IMR-90 (cell line): ENCODE measurements at regions not wholly inside any gene's neighbourhood (a gene's known extent, or its start where the extent isn't known, plus 50 kb on each side); places are given as distances from the start of the nearest gene placed in this dataset.

ENCODE experiments used
- ATAC-seq: fragments of 200-7000 bp; cut with Tn5 transposase; 2 replicates; pipeline ENCODE4 v1.9.1; 2020; ENCODE audit warnings: low read depth, mild to moderate bottlenecking, moderate library complexity
- BruUV-seq: library from RNA; stranded (reverse); fragments of 400-500 nt; replicated peaks from 2 replicates; lab custom pipeline; 2021; lab: Mats Ljungman, UMichigan
- CTCF ChIA-PET: fragments of 300-600 bp; formaldehyde crosslinking; extraction: SDS; loops from one replicate; lab custom pipeline; 2021; ENCODE audit warnings: antibody characterized with exemption; lab: Yijun Ruan, JAX
- POLR2A ChIA-PET: fragments of 300-600 bp; sonication (Branson Sonifier 250); formaldehyde crosslinking; loops from one replicate; lab custom pipeline; 2022; ENCODE audit warnings: antibody characterized with exemption; ENCODE audit not compliant: unreplicated experiment; lab: Charles Lee
- DNase-seq: peaks from one replicate; pipeline ENCODE4 v3.0.0; 2013
- H2AFZ ChIP-seq: replicated peaks from 2 replicates; pipeline ENCODE3; 2013; ENCODE audit warnings: low read length, mild to moderate bottlenecking; ENCODE audit not compliant: poor library complexity
- H2AK5ac ChIP-seq: 2 replicates; pipeline ENCODE4 v1.6.1; 2013; ENCODE audit warnings: low read depth, low read length, inconsistent platforms
- H2AK9ac ChIP-seq: replicated peaks from 2 replicates; pipeline ENCODE3; 2013; ENCODE audit warnings: mild to moderate bottlenecking, low read depth, low read length, moderate library complexity; ENCODE audit not compliant: poor library complexity
- H2BK120ac ChIP-seq: 2 replicates; pipeline ENCODE4 v1.6.1; 2013; ENCODE audit warnings: low read depth, low read length, inconsistent platforms
- H2BK15ac ChIP-seq: 3 replicates; pipeline ENCODE4 v1.6.1; 2013; ENCODE audit warnings: low read depth, low read length, inconsistent platforms
- H2BK20ac ChIP-seq: 2 replicates; pipeline ENCODE4 v1.6.1; 2013; ENCODE audit warnings: low read depth, mild to moderate bottlenecking, inconsistent platforms, low read length, moderate library complexity
- H2BK5ac ChIP-seq: 2 replicates; pipeline ENCODE4 v1.6.1; 2013; ENCODE audit warnings: mild to moderate bottlenecking, low read depth, low read length, inconsistent platforms; ENCODE audit not compliant: poor library complexity, severe bottlenecking
- H3K14ac ChIP-seq: replicated peaks from 2 replicates; pipeline ENCODE4 v1.6.1; 2013; ENCODE audit warnings: low read depth, low read length, inconsistent platforms
- H3K18ac ChIP-seq: 2 replicates; pipeline ENCODE4 v1.6.1; 2013; ENCODE audit warnings: low read depth, low read length, control low read depth
- H3K23ac ChIP-seq: 2 replicates; pipeline ENCODE4 v1.6.1; 2013; ENCODE audit warnings: low read depth, low read length, inconsistent platforms
- H3K27ac ChIP-seq: 2 replicates; pipeline ENCODE4 v1.5.1; 2013; ENCODE audit warnings: mild to moderate bottlenecking, control low read depth, low read length; ENCODE audit not compliant: insufficient read depth
- H3K27me3 ChIP-seq: 2 replicates; pipeline ENCODE4 v1.6.1; 2013; ENCODE audit warnings: low read length; ENCODE audit not compliant: control insufficient read depth, insufficient read depth
- H3K36me3 ChIP-seq: 2 replicates; pipeline ENCODE4 v1.6.1; 2013; ENCODE audit warnings: low read length, mixed read lengths; ENCODE audit not compliant: control insufficient read depth, insufficient read depth
- H3K4ac ChIP-seq: 2 replicates; pipeline ENCODE4 v1.6.1; 2013; ENCODE audit warnings: low read depth, low read length, inconsistent platforms
- H3K4me1 ChIP-seq: 2 replicates; pipeline ENCODE4 v1.6.1; 2013; ENCODE audit warnings: low read length, mixed read lengths; ENCODE audit not compliant: control insufficient read depth, insufficient read depth
- H3K4me2 ChIP-seq: 2 replicates; pipeline ENCODE4 v1.6.1; 2013; ENCODE audit warnings: low read depth, mild to moderate bottlenecking, control low read depth, low read length, moderate library complexity
- H3K4me3 ChIP-seq: 2 replicates; pipeline ENCODE4 v1.5.1; 2013; ENCODE audit warnings: low read depth, mild to moderate bottlenecking, control low read depth, low read length, moderate library complexity; ENCODE audit not compliant: insufficient read depth
- H3K56ac ChIP-seq: 2 replicates; pipeline ENCODE4 v1.6.1; 2013; ENCODE audit warnings: low read length, inconsistent platforms; ENCODE audit not compliant: insufficient read depth; ENCODE audit errors: extremely low read depth
- H3K79me1 ChIP-seq, 2 experiments: 2 replicates each; pipeline ENCODE4 v1.6.1; 2013; ENCODE audit warnings: low read length in 2 of 2, inconsistent platforms in 1 of 2, low read depth in 1 of 2
- H3K9ac ChIP-seq: 2 replicates; pipeline ENCODE4 v1.6.1; 2013; ENCODE audit warnings: low read depth, low read length, control low read depth
- H3K9me1 ChIP-seq: 2 replicates; pipeline ENCODE4 v1.6.1; 2013; ENCODE audit warnings: low read length, inconsistent platforms; ENCODE audit not compliant: insufficient read depth
- H3K9me3 ChIP-seq: 2 replicates; pipeline ENCODE4 v1.6.1; 2013; ENCODE audit warnings: low read length; ENCODE audit not compliant: control insufficient read depth, insufficient read depth
- H4K20me1 ChIP-seq: 2 replicates; pipeline ENCODE4 v1.6.1; 2013; ENCODE audit warnings: low read length, inconsistent platforms; ENCODE audit not compliant: insufficient read depth
- H4K5ac ChIP-seq: 2 replicates; pipeline ENCODE4 v1.6.1; 2013; ENCODE audit warnings: mild to moderate bottlenecking, low read depth, low read length, control low read depth
- H4K8ac ChIP-seq, 2 experiments: 2 replicates each; pipeline ENCODE4 v1.6.1; 2013; ENCODE audit warnings: low read depth in 2 of 2, low read length in 2 of 2, control low read depth in 1 of 2, inconsistent platforms in 1 of 2
- H4K91ac ChIP-seq: 2 replicates; pipeline ENCODE4 v1.6.1; 2013; ENCODE audit warnings: low read depth, low read length, inconsistent platforms; ENCODE audit not compliant: insufficient read depth
- ELK1 ChIP-seq: fragments of 150-350 bp; IDR thresholded peaks from 2 replicates; pipeline ENCODE4 v1.6.1; 2016; ENCODE audit warnings: low read depth, mild to moderate bottlenecking, low read length, moderate library complexity, borderline replicate concordance
- USF2 ChIP-seq: fragments of 150-350 bp; IDR thresholded peaks from 2 replicates; pipeline ENCODE4 v1.6.1; 2017; ENCODE audit warnings: mild to moderate bottlenecking, antibody characterized with exemption, low read length, low read depth
- WGBS, 2 experiments: methylation state at CpG; one replicate each; pipeline versions ENCODE4 v1.1.5 to v1.1.7; 2013; ENCODE audit warnings: missing lambda C conversion rate in 2 of 2; ENCODE audit not compliant: insufficient read length in 1 of 2; ENCODE audit errors: extremely low coverage in 2 of 2; 5-methylcytosine and 5-hydroxymethylcytosine counted together
- dilution Hi-C: fragments of 300-500 bp; cut with HindIII; formaldehyde crosslinking; loops from one replicate; pipeline ENCODE4 v1.14.3; 2018; ENCODE audit warnings: low sequenced_read_pairs; ENCODE audit not compliant: unreplicated experiment
- in situ Hi-C: fragments of 300-500 bp; cut with MboI; formaldehyde crosslinking; loops from 3 replicates; pipeline ENCODE4 v1.14.3; 2019; ENCODE audit warnings: low sequenced_read_pairs, inconsistent platforms, mixed read lengths
- intact Hi-C: fragments of 100-400 bp; cut with micrococcal nuclease; formaldehyde crosslinking; loops from 2 replicates; pipeline ENCODE4 v1.10.0; 2022

GRCh38 chr6:92779746-92780145, 639.6 kb downstream of the EPHA7 start:
- no peak overlapping the region for H4K8ac ChIP-seq
- H2BK5ac ChIP-seq, result no peak overlapping the region
- TF ChIP-seq USF2, result no peak
- TF ChIP-seq ELK1, result no peak
- H3K56ac ChIP-seq, result no peak overlapping the region
- no peaks in the 10 kb centered on the region for H3K4me1 ChIP-seq
- dilution Hi-C loops, result no loop called here
- no peak overlapping the region for H2AK9ac ChIP-seq
- H4K5ac ChIP-seq, result no peak overlapping the region
- H3K9me1 ChIP-seq, result no peaks in the 10 kb centered on the region
- no peak overlapping the region for H3K27ac ChIP-seq
- no CpG with 5 or more reads among the region's 1 CpG for WGBS, 2 experiments
- intact Hi-C loops, result loop anchor here (5.0 kb wide), 4 partner anchors 657 to 1837 kb away; no protein-coding TSS in a partner anchor
- no peak overlapping the region for H2AK5ac ChIP-seq
- peak overlapping the region; percentile 36; the same call in 1 of the 2 replicates for H3K4me2 ChIP-seq
- no peak overlapping the region for H2BK20ac ChIP-seq
- no peak overlapping the region for H2BK120ac ChIP-seq
- no peak overlapping the region for H4K91ac ChIP-seq
- no peak overlapping the region for H3K18ac ChIP-seq
- in situ Hi-C loops, result no loop called here
- H3K9ac ChIP-seq, result no peak overlapping the region
- H3K14ac ChIP-seq, result no peak overlapping the region
- no peaks in the 10 kb centered on the region for H3K9me3 ChIP-seq
- H3K36me3 ChIP-seq, result no peaks in the 10 kb centered on the region
- H3K79me1 ChIP-seq, result no peaks in the 10 kb centered on the region
- no peak overlapping the region for H3K4me3 ChIP-seq
- POLR2A ChIA-PET, result no interaction called here
- H3K27me3 ChIP-seq, result no peaks in the 10 kb centered on the region
- no TSS peak for BruUV-seq
- DNase-seq, result peak; percentile 63
- H3K23ac ChIP-seq, result no peak overlapping the region
- CTCF ChIA-PET, result interaction anchor here (1.1 kb wide), 1 partner anchor 11 kb away, joined by 4 read pairs; no protein-coding TSS in a partner anchor
- peak; percentile 54; the same call in 1 of the 2 replicates for ATAC-seq
- H4K20me1 ChIP-seq, result no peaks in the 10 kb centered on the region
- no peak overlapping the region for H3K4ac ChIP-seq
- H2AFZ ChIP-seq, result no peak overlapping the region
- H2BK15ac ChIP-seq, result no peak overlapping the region
